ENCODE measurements at regions not wholly inside any gene's neighbourhood (a gene's known extent, or its start where the extent isn't known, plus 50 kb on each side); places are given as distances from the start of the nearest gene placed in this dataset.

DNA sequence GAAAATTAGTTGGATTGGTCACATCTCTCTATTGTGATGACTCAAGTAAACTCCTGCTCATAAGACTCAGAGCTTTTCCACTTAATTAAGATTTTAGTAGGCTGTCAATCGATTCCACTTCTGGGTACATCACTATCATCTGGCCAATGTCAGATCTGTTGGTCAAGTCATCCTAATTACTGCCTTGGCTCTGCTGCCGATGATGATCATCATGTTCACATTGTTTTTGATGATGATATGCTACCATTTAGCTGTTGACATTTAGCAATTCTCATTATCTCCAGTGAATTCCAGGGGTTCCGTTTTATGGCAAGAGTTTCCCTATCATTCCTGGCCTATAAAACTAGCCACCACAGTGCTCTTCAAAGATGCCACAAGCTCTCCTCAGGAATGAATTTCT, 253.4 kb downstream of the IKZF2 start:
- TF ChIP-seq, protein P1, sequence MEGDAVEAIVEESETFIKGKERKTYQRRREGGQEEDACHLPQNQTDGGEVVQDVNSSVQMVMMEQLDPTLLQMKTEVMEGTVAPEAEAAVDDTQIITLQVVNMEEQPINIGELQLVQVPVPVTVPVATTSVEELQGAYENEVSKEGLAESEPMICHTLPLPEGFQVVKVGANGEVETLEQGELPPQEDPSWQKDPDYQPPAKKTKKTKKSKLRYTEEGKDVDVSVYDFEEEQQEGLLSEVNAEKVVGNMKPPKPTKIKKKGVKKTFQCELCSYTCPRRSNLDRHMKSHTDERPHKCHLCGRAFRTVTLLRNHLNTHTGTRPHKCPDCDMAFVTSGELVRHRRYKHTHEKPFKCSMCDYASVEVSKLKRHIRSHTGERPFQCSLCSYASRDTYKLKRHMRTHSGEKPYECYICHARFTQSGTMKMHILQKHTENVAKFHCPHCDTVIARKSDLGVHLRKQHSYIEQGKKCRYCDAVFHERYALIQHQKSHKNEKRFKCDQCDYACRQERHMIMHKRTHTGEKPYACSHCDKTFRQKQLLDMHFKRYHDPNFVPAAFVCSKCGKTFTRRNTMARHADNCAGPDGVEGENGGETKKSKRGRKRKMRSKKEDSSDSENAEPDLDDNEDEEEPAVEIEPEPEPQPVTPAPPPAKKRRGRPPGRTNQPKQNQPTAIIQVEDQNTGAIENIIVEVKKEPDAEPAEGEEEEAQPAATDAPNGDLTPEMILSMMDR (IDR thresholded peaks at IDR 0.05) = no peak
- TF ChIP-seq POLR2A (IDR thresholded peaks at IDR 0.05) = no peak

Data from Peyer's patch (tissue), 4 donors.